Lung (tissue), 11 donors: ENCODE measurements at regions not wholly inside any gene's neighbourhood (a gene's known extent, or its start where the extent isn't known, plus 50 kb on each side); places are given as distances from the start of the nearest gene placed in this dataset.

Experiments used
- ATAC-seq: fragments of 200-7000 bp; cut with Tn5 transposase; one replicate; pipeline ENCODE4 v1.9.1; 2020; ENCODE audit warnings: moderate number of reproducible peaks; ENCODE audit not compliant: insufficient read depth, low FRiP score
- DNase-seq, 3 donors: peaks; one replicate each; pipeline ENCODE4 v3.0.0-alpha.2; 2013 to 2017
- H3K27ac ChIP-seq, 2 donors: one replicate each; pipeline ENCODE4 v1.5.1; 2013; ENCODE audit warnings: mild to moderate bottlenecking in 2 of 2, moderate library complexity in 2 of 2, control low read depth in 1 of 2, inconsistent platforms in 1 of 2, low read depth in 1 of 2, low read length in 1 of 2
- H3K27me3 ChIP-seq, 3 donors: one replicate each; pipeline ENCODE4 v1.5.1; 2013; ENCODE audit warnings: low read length in 2 of 3; ENCODE audit not compliant: control insufficient read depth in 3 of 3, insufficient read depth in 3 of 3
- H3K36me3 ChIP-seq, 4 donors: one replicate each; pipeline ENCODE4 v1.5.1; 2013; ENCODE audit warnings: low read length in 4 of 4, mild to moderate bottlenecking in 1 of 4, moderate library complexity in 1 of 4; ENCODE audit not compliant: control insufficient read depth in 4 of 4, insufficient read depth in 4 of 4
- H3K4me1 ChIP-seq, 5 donors: one replicate each; pipeline ENCODE4 v1.5.1; 2013; ENCODE audit warnings: low read length in 5 of 5, mild to moderate bottlenecking in 2 of 5, moderate library complexity in 1 of 5; ENCODE audit not compliant: control insufficient read depth in 5 of 5, insufficient read depth in 5 of 5
- H3K4me3 ChIP-seq: one replicate; pipeline ENCODE4 v1.5.1; 2013; ENCODE audit warnings: mild to moderate bottlenecking, control low read depth, moderate library complexity
- H3K9ac ChIP-seq, 2 donors: one replicate each; pipeline ENCODE4 v1.5.1; 2013; ENCODE audit warnings: low read length in 2 of 2, control low read depth in 1 of 2; ENCODE audit not compliant: insufficient read depth in 1 of 2
- H3K9me3 ChIP-seq, 4 donors: one replicate each; pipeline ENCODE4 v1.5.1; 2013; ENCODE audit warnings: low read length in 3 of 4, mild to moderate bottlenecking in 1 of 4, moderate library complexity in 1 of 4; ENCODE audit not compliant: control insufficient read depth in 4 of 4, insufficient read depth in 3 of 4
- WGBS, 2 donors: extraction: QIAGEN DNeasy Blood & Tissue Kit; methylation state at CpG; one replicate each; pipeline ENCODE4 v1.1.7; 2013; 5-methylcytosine and 5-hydroxymethylcytosine counted together
- TF ChIP-seq, protein P1 (sequence below): IDR thresholded peaks from 2 replicates; pipeline ENCODE4 v1.5.1; 2012; ENCODE audit warnings: mild to moderate bottlenecking; ENCODE audit errors: control extremely low read depth, extremely low read depth
- donor health status: control.
- donor health status: control.
- donor health status: Bipolar disorder and iron deficiency.
- donor health status: healthy.
- donor health status: DM: yes; HTN: yes; CAD: no.

DNA sequence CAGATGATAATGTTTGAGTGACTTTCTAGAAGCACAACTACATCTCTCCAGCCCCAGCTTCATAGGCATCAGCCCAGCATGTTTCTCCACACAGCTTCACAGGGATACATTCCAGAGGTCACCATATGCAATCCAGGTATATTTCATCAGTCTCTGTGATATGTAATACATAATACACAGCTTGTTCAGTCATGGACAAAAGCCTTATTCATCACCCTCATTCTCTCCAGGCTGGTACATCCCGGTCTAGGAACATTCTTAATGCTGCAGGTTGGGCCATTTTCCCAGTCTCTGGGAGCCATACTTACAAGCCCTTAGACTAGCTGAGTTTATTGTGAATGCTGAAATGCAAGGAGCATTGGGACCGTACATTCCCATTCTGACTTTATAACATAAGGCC lies 169.4 kb downstream of the TMEM200A start:
- H3K9ac ChIP-seq: no peak overlapping the region
- H3K4me1 ChIP-seq: no peaks in the 10 kb centered on the region
- H3K36me3 ChIP-seq: no peaks in the 10 kb centered on the region
- no peak overlapping the region for H3K27ac ChIP-seq
- H3K27me3 ChIP-seq: no peaks in the 10 kb centered on the region
- TF ChIP-seq, protein P1, sequence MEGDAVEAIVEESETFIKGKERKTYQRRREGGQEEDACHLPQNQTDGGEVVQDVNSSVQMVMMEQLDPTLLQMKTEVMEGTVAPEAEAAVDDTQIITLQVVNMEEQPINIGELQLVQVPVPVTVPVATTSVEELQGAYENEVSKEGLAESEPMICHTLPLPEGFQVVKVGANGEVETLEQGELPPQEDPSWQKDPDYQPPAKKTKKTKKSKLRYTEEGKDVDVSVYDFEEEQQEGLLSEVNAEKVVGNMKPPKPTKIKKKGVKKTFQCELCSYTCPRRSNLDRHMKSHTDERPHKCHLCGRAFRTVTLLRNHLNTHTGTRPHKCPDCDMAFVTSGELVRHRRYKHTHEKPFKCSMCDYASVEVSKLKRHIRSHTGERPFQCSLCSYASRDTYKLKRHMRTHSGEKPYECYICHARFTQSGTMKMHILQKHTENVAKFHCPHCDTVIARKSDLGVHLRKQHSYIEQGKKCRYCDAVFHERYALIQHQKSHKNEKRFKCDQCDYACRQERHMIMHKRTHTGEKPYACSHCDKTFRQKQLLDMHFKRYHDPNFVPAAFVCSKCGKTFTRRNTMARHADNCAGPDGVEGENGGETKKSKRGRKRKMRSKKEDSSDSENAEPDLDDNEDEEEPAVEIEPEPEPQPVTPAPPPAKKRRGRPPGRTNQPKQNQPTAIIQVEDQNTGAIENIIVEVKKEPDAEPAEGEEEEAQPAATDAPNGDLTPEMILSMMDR: no peak
- WGBS, 2 donors: 94 to 95% methylated on average over 2 of the region's 2 CpGs
- H3K4me3 ChIP-seq: no peak overlapping the region
- ATAC-seq (no peak), DNase-seq (no peak)
- H3K9me3 ChIP-seq: peaks cover 0 to 1% (median 0%) of the 10 kb centered on the region in 4 donors

GRCh38 chr6:130537447-130537846 lies 171.6 kb downstream of the TMEM200A start:
- Histone ChIP-seq H3K27me3 (no peaks in the 10 kb centered on the region), H3K36me3 (no peaks in the 10 kb centered on the region), H3K9me3 (peaks cover 0 to 1% (median 0%) of the 10 kb centered on the region in 4 donors), H3K9ac (no peak overlapping the region), H3K27ac (no peak overlapping the region), H3K4me1 (no peaks in the 10 kb centered on the region), H3K4me3 (no peak overlapping the region)
- DNase-seq: no peak
- no peak for ATAC-seq
- 24 to 82% methylated on average over 1 of the region's 1 CpG for WGBS, 2 donors
- TF ChIP-seq, protein P1: no peak

DNA sequence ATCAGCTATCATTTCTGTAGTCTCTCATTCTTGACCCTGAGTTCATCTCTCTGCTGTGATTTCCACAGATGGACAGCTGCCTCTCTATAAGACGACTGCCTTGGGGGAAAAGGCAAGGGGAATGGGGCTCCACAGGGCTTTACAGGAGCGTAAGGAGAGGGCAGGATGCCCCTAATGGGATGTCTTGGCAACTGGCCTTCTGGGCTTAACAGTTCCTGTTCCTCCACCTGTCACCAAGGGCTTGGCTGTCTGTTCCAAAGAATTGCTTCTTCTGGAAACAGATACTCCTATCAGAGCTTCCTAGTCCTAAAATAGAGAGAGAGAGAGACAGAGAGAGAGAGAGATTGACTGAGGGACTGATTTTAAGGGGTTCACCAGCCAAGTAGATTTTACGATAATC lies 181.9 kb downstream of the TMEM200A start:
- Histone ChIP-seq H3K36me3 (no peaks in the 10 kb centered on the region), H3K9ac (no peak overlapping the region), H3K9me3 (no peaks in the 10 kb centered on the region), H3K27me3 (no peaks in the 10 kb centered on the region), H3K27ac (no peak overlapping the region), H3K4me3 (no peak overlapping the region), H3K4me1 (no peaks in the 10 kb centered on the region)
- TF ChIP-seq, protein P1: no peak
- ATAC-seq: no peak
- WGBS, 2 donors: 66 to 77% methylated on average over 3 of the region's 3 CpGs
- no peak for DNase-seq

DNA sequence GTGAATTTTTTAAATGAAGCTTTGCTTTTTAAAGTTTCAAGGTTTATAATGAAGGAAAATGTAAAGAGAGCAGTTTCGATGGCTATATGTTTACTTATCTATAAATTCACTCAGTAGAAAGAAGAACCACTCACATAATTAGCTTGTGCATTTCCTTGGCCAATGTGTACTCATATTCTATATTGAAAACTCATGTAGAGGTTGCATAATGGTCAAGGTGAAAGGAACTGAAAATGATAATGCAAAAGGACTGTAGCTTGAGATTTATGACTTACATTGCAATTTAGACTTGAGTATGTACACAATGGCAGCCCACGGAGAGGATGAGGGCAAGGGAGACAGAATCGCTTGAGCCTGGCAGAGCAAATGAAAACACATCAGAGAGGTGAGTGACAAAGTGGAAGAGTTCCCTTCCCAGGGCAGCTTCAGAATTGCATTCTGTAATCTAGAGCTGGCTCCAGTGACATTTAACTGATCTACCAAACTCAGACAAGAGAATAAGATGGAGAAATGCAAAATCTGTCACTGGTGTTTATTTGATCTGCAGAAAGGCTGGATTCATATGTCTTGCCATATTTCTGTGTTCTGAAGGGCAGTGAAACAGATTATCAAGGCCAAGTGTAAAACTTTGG lies 191.8 kb downstream of the TMEM200A start:
- no peak overlapping the region for H3K4me3 ChIP-seq
- ATAC-seq (no peak), DNase-seq (no peak)
- WGBS, 2 donors: 64 to 79% methylated on average over 3 of the region's 3 CpGs
- no peaks in the 10 kb centered on the region for H3K9me3 ChIP-seq
- no peaks in the 10 kb centered on the region for H3K36me3 ChIP-seq
- H3K27ac ChIP-seq: no peak overlapping the region
- H3K27me3 ChIP-seq: no peaks in the 10 kb centered on the region
- no peaks in the 10 kb centered on the region for H3K4me1 ChIP-seq
- TF ChIP-seq, protein P1: no peak
- H3K9ac ChIP-seq: no peak overlapping the region
